ENCODE measurements at regions not wholly inside any gene's neighbourhood (a gene's known extent, or its start where the extent isn't known, plus 50 kb on each side); places are given as distances from the start of the nearest gene placed in this dataset.
"Not testable (repeated sequence)": the region's sequence is repeated elsewhere in the genome, so short reads cannot be mapped to it uniquely, and the experiment has no call there.

GRCh38 chr6:170146640-170147039, 144.2 kb downstream of the DLL1 start:
- FAIRE-seq = no peak

- FAIRE-seq = not testable (repeated sequence)
Measured at GRCh38 chr6:170146131-170146530, 144.7 kb downstream of the DLL1 start.

- FAIRE-seq = not testable (repeated sequence)
Measured at GRCh38 chr6:170145716-170146115, 145.2 kb downstream of the DLL1 start.

- FAIRE-seq = no peak
Measured at GRCh38 chr6:170145272-170145592, 145.6 kb downstream of the DLL1 start.

DNA sequence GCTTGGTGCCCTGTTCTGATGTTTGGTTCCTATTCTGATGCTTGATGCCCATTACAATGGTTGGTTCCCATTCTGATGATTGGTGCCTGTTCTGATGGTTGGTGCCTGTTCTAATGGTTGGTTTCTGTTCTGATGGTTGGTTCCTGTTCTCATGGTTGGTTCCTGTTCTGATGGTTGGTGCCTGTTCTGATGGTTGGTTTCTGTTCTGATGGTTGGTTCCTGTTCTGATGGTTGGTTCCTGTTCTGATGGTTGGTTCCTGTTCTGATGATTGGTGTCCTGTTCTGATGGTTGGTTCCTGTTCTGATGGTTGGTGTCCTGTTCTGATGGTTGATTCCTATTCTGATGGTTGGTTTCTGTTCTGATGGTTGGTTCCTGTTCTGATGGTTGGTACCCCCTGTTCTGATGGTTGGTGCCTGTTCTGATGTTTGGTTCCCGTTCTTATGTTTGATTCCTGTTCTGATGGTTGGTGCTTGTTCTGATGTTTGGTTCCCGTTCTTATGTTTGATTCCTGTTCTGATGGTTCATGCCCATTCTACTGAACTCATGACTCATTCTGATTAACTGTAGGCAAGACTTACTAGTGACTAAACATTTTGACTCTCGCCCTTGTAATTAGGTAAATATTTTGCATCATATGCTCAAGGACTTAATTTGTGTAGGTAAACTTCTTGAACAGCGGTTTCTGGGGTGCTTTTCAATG, 146.2 kb downstream of the DLL1 start:
- FAIRE-seq = no peak

DNA sequence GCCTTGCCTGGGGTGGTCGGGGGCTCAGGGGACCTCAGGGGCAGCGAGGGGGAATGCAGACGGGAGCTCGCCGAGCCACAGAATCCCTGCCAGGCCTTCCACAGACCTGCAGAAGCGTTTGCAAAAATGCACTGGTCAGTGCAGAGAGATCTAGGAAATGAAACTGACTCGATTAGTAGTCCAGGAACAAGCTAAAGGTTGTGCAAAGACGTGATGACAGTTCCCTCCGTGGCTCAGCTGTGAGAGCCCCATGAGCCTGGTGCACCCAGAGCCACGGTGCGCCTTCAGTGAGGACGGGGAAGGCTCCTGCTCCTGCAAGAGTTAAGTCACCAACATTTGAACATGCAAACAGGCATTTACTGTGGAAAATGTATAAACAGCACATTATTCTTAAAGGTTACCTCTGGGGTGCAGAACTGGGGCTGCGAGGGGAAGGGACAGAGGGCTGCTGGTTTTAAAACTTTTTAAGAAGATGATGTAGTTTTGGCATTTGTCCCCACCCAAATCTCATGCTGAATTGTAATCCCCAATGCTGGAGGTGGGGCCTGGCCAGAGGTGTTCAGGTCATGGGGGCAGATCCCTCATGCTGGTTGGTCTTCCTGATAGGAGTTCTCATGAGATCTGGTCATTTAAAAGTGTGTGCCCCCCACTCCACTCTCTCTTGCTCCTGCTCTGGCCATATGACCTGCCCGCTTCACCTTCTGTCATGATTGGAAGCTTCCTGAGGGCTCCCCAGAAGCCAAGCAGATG, 147.3 kb downstream of the DLL1 start:
- no peak for FAIRE-seq

- no peak for FAIRE-seq
Measured at GRCh38 chr6:170142559-170142958, 148.3 kb downstream of the DLL1 start.

DNA sequence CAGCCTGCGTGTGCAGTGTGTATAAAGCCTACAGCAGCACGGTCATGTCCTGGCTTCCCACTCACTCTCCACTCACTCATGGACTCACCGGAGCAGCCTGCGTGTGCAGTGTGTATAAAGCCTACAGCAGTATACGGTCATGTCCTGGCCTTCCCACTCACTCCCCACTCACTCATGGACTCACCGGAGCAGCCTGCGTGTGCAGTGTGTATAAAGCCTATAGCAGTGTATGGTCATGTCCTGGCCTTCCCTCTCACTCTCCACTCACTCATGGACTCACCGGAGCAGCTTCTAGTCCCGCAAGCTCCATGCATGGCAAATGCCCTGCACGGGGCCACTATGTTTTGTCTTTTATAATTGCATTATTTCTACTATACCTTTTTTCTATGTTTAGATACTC, 149.8 kb downstream of the DLL1 start:
- FAIRE-seq = not testable (repeated sequence)

GRCh38 chr6:170140129-170140528, 150.7 kb downstream of the DLL1 start:
- no peak for FAIRE-seq

DNA sequence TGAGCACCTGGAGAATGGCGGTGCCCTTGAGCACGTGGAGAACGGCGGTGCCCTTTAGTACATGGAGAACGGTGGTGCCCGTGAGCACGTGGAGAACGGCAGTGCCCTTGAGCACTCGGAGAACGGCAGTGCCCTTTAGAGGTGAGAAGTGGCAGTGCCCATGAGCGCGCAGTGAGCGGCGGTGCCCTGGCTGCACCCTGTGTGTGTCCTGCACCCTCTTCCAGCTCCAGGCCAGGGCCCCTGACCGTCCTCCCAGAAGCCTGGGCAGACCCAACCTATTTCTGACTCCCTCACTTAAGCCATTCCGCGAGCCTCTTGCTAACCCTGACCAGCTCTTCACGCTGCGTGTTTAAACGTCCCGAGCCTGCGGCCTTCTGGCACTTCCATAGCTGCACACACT, 151.3 kb downstream of the DLL1 start:
- FAIRE-seq = no peak

GRCh38 chr6:170139046-170139445, 151.8 kb downstream of the DLL1 start:
- not testable (repeated sequence) for FAIRE-seq

DNA sequence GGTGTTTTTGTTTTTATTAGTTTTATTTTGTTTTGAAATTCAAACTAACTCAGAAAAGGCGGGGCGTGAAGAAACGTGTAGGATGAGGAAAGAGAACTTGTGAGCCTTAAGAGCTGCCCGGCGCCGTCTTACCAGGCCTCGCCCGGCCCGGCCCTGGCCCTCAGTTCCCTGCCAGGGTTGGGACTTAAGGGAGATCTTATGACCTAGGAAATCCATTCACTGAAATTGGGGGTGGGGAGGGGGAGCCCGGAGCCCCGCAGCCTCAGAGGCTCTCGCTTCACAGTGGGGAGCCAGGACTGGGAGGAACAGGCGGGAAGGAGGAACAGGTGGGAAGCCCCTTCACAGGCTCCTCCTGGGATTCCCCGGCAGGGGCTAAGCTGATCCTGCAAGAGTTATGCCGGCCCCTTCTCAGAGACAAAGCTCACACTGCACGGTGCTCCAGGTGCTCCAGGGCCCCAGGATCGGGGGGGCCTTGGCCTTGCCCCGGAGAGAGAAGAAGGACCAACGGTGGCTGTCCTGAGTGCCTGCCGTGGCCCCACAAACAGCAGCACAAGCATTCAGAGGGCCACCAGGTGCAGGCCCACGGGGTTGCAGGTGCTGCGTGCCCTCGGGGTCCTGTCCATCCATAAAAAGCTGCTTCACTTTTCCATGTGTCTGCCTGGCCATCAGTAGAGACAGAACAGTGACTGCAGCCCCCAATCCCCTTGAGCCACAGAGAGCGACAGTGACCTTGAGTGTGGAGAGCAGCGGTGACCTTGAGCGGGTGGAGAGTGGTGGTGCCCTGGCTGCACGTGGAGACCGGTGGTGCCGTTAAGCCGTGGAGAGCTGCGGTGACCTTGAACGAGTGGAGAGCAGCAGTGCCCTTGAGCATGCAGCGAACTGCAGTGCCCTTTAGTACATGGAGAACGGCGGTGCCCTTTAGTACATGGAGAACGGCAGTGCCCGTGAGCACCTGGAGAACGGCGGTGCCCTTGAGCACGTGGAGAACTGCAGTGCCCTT, 152.7 kb downstream of the DLL1 start:
- FAIRE-seq = no peak

- FAIRE-seq = no peak
Measured at GRCh38 chr6:170137176-170137891, 153.5 kb downstream of the DLL1 start.

DNA sequence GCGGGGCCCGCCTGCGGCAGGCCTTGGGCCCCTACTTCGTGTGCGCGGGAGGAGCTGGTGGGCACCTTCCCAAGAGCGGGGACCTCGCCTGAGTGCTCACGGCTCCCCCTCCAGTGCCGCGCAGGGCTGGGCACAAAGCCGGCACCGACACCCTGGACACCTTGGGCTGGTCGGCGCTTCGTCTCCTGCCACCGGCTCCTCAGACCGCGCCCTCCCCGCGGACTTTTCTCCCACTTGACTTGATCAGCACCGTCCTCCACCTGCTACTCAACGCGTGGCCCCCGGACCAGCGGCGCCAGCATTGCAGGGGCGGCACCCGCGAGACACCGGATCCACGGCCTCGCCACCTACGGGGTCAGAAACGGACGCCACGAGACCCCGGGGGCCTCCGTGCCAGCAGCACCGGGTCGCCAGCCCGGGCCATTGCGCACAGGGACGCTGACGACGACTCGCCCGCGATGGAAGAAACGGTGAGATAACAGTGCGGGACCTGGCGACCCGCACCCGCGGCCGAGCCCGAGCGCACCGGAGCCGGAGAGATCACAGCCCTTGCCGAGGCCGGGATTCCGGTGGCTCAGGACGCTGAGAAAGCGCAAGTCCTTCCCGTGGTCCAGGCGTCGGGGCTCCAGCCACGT, 154.2 kb downstream of the DLL1 start:
- no peak for FAIRE-seq

DNA sequence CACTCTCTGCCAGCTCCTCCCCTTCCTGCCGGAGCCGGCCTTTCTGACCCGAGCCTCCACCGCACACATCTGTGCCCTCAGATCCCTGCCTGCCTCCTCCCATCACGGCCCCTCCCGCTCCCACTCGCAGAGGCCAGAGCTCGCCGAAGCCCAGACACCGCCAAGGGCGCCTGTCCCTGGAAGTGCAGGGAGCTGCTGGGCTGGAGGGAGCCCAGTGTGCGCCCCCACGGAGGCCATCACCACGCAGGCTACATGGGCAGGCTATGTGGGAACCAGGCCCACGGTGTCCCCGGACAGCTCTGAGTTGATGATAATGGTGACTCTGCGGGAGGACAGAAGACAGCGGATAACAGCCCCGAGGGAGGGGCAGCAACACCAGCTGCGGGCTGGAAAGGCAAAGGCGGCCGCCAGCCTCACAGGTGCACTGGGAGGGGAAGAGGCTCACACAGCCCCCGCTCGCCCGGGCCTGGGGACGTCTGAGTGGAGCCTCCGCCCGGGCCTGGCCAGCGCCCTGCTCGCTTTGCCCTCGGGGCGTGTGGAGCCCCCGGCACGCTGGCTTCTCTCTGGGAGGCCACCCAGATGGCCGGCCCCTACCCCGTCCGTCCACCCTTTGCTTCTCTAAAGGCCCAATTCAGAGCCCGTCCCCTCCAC, 154.9 kb downstream of the DLL1 start:
- FAIRE-seq = no peak

DNA sequence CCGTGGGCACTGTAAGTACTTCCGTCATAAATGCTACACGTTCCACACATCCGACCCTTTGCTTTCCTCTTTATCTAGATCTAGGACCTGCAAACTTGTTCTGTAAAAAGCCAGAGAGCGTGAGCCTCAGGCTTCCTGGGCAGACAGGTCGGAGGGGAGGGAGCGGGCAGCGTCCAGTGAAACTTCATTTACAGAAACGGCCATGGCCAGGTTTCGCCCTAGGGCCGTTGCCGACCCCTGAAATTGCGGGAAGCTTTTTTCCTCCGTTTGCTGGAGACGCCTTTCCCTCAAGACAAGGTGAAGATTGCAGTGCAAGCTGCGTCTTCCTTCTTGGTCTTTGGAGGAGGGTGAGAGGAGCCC, 155.4 kb downstream of the DLL1 start:
- FAIRE-seq = no peak

- no peak for FAIRE-seq
Measured at GRCh38 chr6:170134471-170135440, 156.1 kb downstream of the DLL1 start.

- FAIRE-seq = no peak
Measured at GRCh38 chr6:170134031-170134470, 156.8 kb downstream of the DLL1 start.

DNA sequence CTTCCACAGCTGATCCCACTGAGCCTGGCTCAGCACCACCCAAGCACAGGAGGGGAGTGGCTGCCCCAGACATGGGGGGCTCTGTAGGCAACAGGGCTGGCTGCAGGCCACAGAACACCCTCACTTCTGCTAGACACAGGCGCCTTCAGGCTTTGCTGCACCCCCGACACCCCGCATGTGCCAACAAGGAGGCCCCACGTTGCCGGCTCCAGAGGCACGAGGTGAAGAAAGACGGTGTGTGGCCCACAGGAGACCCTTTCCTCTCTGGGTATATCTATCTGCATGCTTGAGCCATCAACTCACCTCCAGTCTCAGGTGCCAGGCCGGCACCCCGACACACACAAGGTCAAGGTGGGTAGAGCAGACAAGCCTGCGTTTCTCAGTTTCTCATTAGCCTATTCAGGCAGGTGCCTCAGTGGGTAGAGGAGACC, 158.3 kb downstream of the DLL1 start:
- no peak for FAIRE-seq

DNA sequence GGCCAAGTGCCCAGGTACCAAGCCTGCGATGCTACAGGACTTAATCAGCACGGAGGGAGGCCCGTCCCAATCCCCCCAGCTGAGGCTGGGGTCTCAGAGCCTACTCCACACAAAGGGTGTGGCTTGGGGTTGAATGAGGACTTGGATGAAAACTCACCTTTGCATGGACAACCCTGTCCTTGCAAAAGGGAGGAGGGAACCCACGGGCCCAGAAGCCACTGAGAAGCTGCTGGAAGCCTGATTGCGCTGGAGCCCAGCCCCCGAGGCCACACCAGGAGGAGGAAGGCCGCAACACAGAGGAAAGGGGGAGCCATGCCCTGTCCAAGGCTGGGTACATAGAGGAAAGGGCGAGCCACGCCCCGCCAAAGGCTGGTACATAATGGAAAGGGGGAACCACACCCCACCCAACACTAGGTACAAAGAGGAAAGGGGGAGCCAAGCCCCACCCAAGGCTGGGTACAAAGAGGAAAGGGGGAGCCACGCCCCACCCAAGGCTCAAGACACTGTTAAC, 158.8 kb downstream of the DLL1 start:
- no peak for FAIRE-seq
